NCI-H2196 (cell line): ENCODE measurements at regions not wholly inside any gene's neighbourhood (a gene's known extent, or its start where the extent isn't known, plus 50 kb on each side); places are given as distances from the start of the nearest gene placed in this dataset.

ENCODE experiments used
- DNase-seq: peaks from one replicate; lab custom pipeline; 2025; ENCODE audit not compliant: unreplicated experiment; lab: John Stamatoyannopoulos, UW

GRCh38 chr12:91565846-91566245 is 383.2 kb upstream of the DCN start:
- DNase-seq, result no peak

GRCh38 chr12:91565246-91565645 is 382.6 kb upstream of the DCN start:
- DNase-seq, result no peak

- no peak for DNase-seq
Measured at GRCh38 chr12:91563011-91563765, 380.6 kb upstream of the DCN start.

GRCh38 chr12:91562476-91562875 is 379.9 kb upstream of the DCN start:
- DNase-seq, result no peak

GRCh38 chr12:91561958-91562325 is 379.3 kb upstream of the DCN start:
- DNase-seq, result no peak

GRCh38 chr12:91561301-91561957 is 378.8 kb upstream of the DCN start:
- no peak for DNase-seq

- DNase-seq, result no peak
Measured at GRCh38 chr12:91556909-91557308, 374.3 kb upstream of the DCN start.

GRCh38 chr12:91555436-91556415 is 373.1 kb upstream of the DCN start:
- DNase-seq, result no peak

GRCh38 chr12:91551927-91552326 is 369.3 kb upstream of the DCN start:
- no peak for DNase-seq

- DNase-seq, result no peak
Measured at GRCh38 chr12:91551242-91551641, 368.6 kb upstream of the DCN start.

- no peak for DNase-seq
Measured at GRCh38 chr12:91542666-91543065, 360.0 kb upstream of the DCN start.

GRCh38 chr12:91542067-91542466 is 359.4 kb upstream of the DCN start:
- no peak for DNase-seq

GRCh38 chr12:91538418-91538817 is 355.8 kb upstream of the DCN start:
- no peak for DNase-seq

GRCh38 chr12:91533366-91533765 is 350.7 kb upstream of the DCN start:
- DNase-seq, result no peak

- DNase-seq, result no peak
Measured at GRCh38 chr12:91529829-91530228, 347.2 kb upstream of the DCN start.

- no peak for DNase-seq
Measured at GRCh38 chr12:91523831-91524230, 341.2 kb upstream of the DCN start.

GRCh38 chr12:91516695-91517047 is 334.1 kb upstream of the DCN start:
- no peak for DNase-seq

GRCh38 chr12:91515944-91516694 is 333.5 kb upstream of the DCN start:
- DNase-seq, result no peak

- DNase-seq, result no peak
Measured at GRCh38 chr12:91513313-91513712, 330.7 kb upstream of the DCN start.

GRCh38 chr12:91511795-91512420 is 329.3 kb upstream of the DCN start:
- DNase-seq, result no peak

- no peak for DNase-seq
Measured at GRCh38 chr12:91507754-91508153, 325.1 kb upstream of the DCN start.
